H1 (cell line): ENCODE measurements at regions not wholly inside any gene's neighbourhood (a gene's known extent, or its start where the extent isn't known, plus 50 kb on each side); places are given as distances from the start of the nearest gene placed in this dataset.

Experiments used
- BCL11A ChIP-seq, 2 experiments: IDR thresholded peaks; one replicate each; pipeline ENCODE4 v1.6.1; 2011; ENCODE audit warnings: low read depth in 2 of 2, low read length in 2 of 2, mild to moderate bottlenecking in 2 of 2
- CHD2 ChIP-seq: IDR thresholded peaks from 2 replicates; pipeline ENCODE4 v1.6.1; 2012; ENCODE audit warnings: low read length, improper control_type of control experiment
- EGR1 ChIP-seq: IDR thresholded peaks from 2 replicates; pipeline ENCODE4 v1.6.1; 2011; ENCODE audit warnings: low read depth, low read length, borderline replicate concordance
- EP300 ChIP-seq, 2 experiments: IDR thresholded peaks; 1 replicate in 1 of 2; 2 replicates in 1 of 2; pipeline ENCODE4 v1.6.1; 2011 to 2012; ENCODE audit warnings: low read depth in 2 of 2, low read length in 2 of 2, mild to moderate bottlenecking in 2 of 2, borderline replicate concordance in 1 of 2, inconsistent platforms in 1 of 2, moderate library complexity in 1 of 2
- EZH2 ChIP-seq: fragments of 200-600 bp; sonication (generic); IDR thresholded peaks from 2 replicates; pipeline ENCODE4 v1.7.1; 2012; ENCODE audit warnings: low read depth, mild to moderate bottlenecking, moderate library complexity, low read length, inconsistent platforms; ENCODE audit not compliant: severe bottlenecking
- GTF2F1 ChIP-seq: IDR thresholded peaks from 2 replicates; pipeline ENCODE4 v1.6.1; 2012; ENCODE audit warnings: low read depth, low read length, improper control_type of control experiment, borderline replicate concordance
- POLR2AphosphoS5 ChIP-seq: IDR thresholded peaks from 2 replicates; pipeline ENCODE4 v1.6.1; 2011; ENCODE audit warnings: low read depth, low read length
- SUZ12 ChIP-seq: fragments of 200-600 bp; sonication (generic); IDR thresholded peaks from 2 replicates; pipeline ENCODE4 v1.6.1; 2012; ENCODE audit warnings: mild to moderate bottlenecking, inconsistent platforms, low read length, moderate library complexity, mixed read lengths
- TF ChIP-seq, protein P1 (sequence below), 3 experiments: IDR thresholded peaks; 1 replicate in 2 of 3; 2 replicates in 1 of 3; pipeline versions ENCODE4 v1.5.1 to v1.6.1; 2011; ENCODE audit warnings: low read length in 3 of 3, mild to moderate bottlenecking in 3 of 3, inconsistent platforms in 2 of 3, low read depth in 1 of 3, moderate library complexity in 1 of 3; ENCODE audit not compliant: insufficient read depth in 1 of 3; ENCODE audit errors: control extremely low read depth in 1 of 3

DNA sequence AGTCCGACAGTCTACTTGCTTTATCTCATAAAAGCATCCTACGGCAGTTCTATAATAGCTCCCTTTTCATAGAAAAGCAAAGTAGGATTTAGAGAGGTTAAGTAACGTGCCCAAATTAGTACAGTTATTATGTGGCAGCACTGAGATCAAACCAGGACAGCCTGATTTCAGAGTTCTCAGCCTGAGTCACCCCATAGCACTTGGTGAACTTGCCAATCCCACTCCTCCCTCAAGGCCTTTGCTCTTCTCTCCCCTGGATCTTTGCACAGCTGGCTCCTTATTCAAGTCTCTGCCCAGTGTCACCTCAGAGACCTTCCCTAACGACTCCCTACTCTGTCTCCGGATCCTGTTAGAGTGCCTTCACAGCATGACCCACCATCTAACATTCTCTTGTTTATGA lies 438.0 kb upstream of the NFE2L3 start:
- TF ChIP-seq EZH2 (no peak), EP300 (IDR thresholded peaks at IDR 0.05; ENCODE audit: borderline replicate concordance in 1 of 2, low read depth in 2 of 2, low read length in 2 of 2) (no peak), POLR2AphosphoS5 (no peak), EGR1 (no peak), SUZ12 (no peak), CHD2 (no peak), GTF2F1 (no peak), BCL11A (IDR thresholded peaks at IDR 0.05; ENCODE audit: low read depth in 2 of 2, low read length in 2 of 2) (no peak)
- TF ChIP-seq, protein P1, sequence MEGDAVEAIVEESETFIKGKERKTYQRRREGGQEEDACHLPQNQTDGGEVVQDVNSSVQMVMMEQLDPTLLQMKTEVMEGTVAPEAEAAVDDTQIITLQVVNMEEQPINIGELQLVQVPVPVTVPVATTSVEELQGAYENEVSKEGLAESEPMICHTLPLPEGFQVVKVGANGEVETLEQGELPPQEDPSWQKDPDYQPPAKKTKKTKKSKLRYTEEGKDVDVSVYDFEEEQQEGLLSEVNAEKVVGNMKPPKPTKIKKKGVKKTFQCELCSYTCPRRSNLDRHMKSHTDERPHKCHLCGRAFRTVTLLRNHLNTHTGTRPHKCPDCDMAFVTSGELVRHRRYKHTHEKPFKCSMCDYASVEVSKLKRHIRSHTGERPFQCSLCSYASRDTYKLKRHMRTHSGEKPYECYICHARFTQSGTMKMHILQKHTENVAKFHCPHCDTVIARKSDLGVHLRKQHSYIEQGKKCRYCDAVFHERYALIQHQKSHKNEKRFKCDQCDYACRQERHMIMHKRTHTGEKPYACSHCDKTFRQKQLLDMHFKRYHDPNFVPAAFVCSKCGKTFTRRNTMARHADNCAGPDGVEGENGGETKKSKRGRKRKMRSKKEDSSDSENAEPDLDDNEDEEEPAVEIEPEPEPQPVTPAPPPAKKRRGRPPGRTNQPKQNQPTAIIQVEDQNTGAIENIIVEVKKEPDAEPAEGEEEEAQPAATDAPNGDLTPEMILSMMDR (IDR thresholded peaks at IDR 0.05; ENCODE audit: control extremely low read depth in 1 of 3, insufficient read depth in 1 of 3, low read depth in 1 of 3, low read length in 3 of 3), result no peak
